Cardiac muscle cell (in vitro differentiated cells and primary cell): ENCODE measurements at regions not wholly inside any gene's neighbourhood (a gene's known extent, or its start where the extent isn't known, plus 50 kb on each side); places are given as distances from the start of the nearest gene placed in this dataset.

Experiments
- DNase-seq, 2 donors: peaks; one replicate each; pipeline versions ENCODE4 v3.0.0 to v3.0.0-alpha.2; 2010 to 2017; ENCODE audit warnings: low read depth in 1 of 2, low spot score in 1 of 2
- H3K27ac ChIP-seq: fragments of 200-600 bp; sonication (generic); 2 replicates; pipeline ENCODE4 v1.5.1; 2016
- H3K27me3 ChIP-seq: fragments of 200-600 bp; sonication (generic); 2 replicates; pipeline ENCODE4 v1.6.0; 2016; ENCODE audit warnings: control low read depth
- H3K36me3 ChIP-seq: fragments of 200-600 bp; sonication (generic); 2 replicates; pipeline ENCODE4 v1.5.1; 2016; ENCODE audit warnings: control low read depth
- H3K4me1 ChIP-seq: fragments of 200-600 bp; sonication (generic); 2 replicates; pipeline ENCODE4 v1.8.1; 2017; ENCODE audit warnings: low read depth, mild to moderate bottlenecking, mixed run types
- H3K4me3 ChIP-seq: fragments of 200-600 bp; sonication (generic); 2 replicates; pipeline ENCODE4 v1.5.1; 2016; ENCODE audit warnings: mild to moderate bottlenecking
- H3K9me3 ChIP-seq: fragments of 200-600 bp; sonication (generic); 2 replicates; pipeline ENCODE4 v1.5.1; 2017; ENCODE audit warnings: low read depth, mild to moderate bottlenecking, control low read depth
- CTCF ChIP-seq: IDR thresholded peaks from 2 replicates; pipeline ENCODE4 v1.5.1; 2012; ENCODE audit warnings: low read depth, mild to moderate bottlenecking, low read length

- TF ChIP-seq CTCF: peak; percentile 89
- DNase-seq: peak; percentile 68 to 90
- Histone ChIP-seq H3K27ac (no peak overlapping the region), H3K4me3 (no peak overlapping the region), H3K36me3 (no peaks in the 10 kb centered on the region), H3K27me3 (no peaks in the 10 kb centered on the region), H3K9me3 (no peaks in the 10 kb centered on the region), H3K4me1 (peaks cover 9% of the 10 kb centered on the region)
These were observed 106.1 kb upstream of the COL8A1 start for GRCh38 chr3:99532246-99532645.

- TF ChIP-seq CTCF: no peak
- Histone ChIP-seq H3K36me3 (no peaks in the 10 kb centered on the region), H3K9me3 (no peaks in the 10 kb centered on the region), H3K27ac (no peak overlapping the region), H3K27me3 (no peaks in the 10 kb centered on the region), H3K4me3 (no peak overlapping the region), H3K4me1 (no peaks in the 10 kb centered on the region)
- no peak for DNase-seq
These were observed 109.1 kb upstream of the COL8A1 start for GRCh38 chr3:99529265-99529664.

- H3K4me3 ChIP-seq: no peak overlapping the region
- no peak for TF ChIP-seq CTCF
- peak; percentile 11 to 50 for DNase-seq
- H3K36me3 ChIP-seq: no peaks in the 10 kb centered on the region
- no peaks in the 10 kb centered on the region for H3K9me3 ChIP-seq
- H3K4me1 ChIP-seq: no peaks in the 10 kb centered on the region
- H3K27me3 ChIP-seq: no peaks in the 10 kb centered on the region
- H3K27ac ChIP-seq: no peak overlapping the region
These were observed 111.5 kb upstream of the COL8A1 start for GRCh38 chr3:99526921-99527320.

- no peaks in the 10 kb centered on the region for H3K9me3 ChIP-seq
- DNase-seq: no peak
- no peak for TF ChIP-seq CTCF
These were observed 113.8 kb upstream of the COL8A1 start for GRCh38 chr3:99524559-99524958.

GRCh38 chr3:99523431-99524127 lies 114.8 kb upstream of the COL8A1 start:
- H3K4me1 ChIP-seq: no peaks in the 10 kb centered on the region
- no peak for DNase-seq
- no peaks in the 10 kb centered on the region for H3K36me3 ChIP-seq
- no peaks in the 10 kb centered on the region for H3K27me3 ChIP-seq
- TF ChIP-seq CTCF: no peak
- H3K9me3 ChIP-seq: no peaks in the 10 kb centered on the region
- no peak overlapping the region for H3K4me3 ChIP-seq
- H3K27ac ChIP-seq: no peak overlapping the region

More at GRCh38 chr3:99524559-99524958, 113.8 kb upstream of the COL8A1 start:
- no peaks in the 10 kb centered on the region for H3K27me3 ChIP-seq
- H3K27ac ChIP-seq: no peak overlapping the region
- no peak overlapping the region for H3K4me3 ChIP-seq
- no peaks in the 10 kb centered on the region for H3K36me3 ChIP-seq
- no peaks in the 10 kb centered on the region for H3K4me1 ChIP-seq

GRCh38 chr3:99522147-99522546 lies 116.2 kb upstream of the COL8A1 start:
- H3K27me3 ChIP-seq: no peaks in the 10 kb centered on the region
- TF ChIP-seq CTCF: no peak
- H3K9me3 ChIP-seq: no peaks in the 10 kb centered on the region
- no peak overlapping the region for H3K4me3 ChIP-seq
- no peak for DNase-seq
- no peaks in the 10 kb centered on the region for H3K36me3 ChIP-seq
- H3K27ac ChIP-seq: no peak overlapping the region
- no peaks in the 10 kb centered on the region for H3K4me1 ChIP-seq
